Heart left ventricle (tissue), 13 donors: ENCODE measurements at regions not wholly inside any gene's neighbourhood (a gene's known extent, or its start where the extent isn't known, plus 50 kb on each side); places are given as distances from the start of the nearest gene placed in this dataset.

Experiments used
- POLR2A ChIP-seq, 2 donors: fragments of 450-650 bp; IDR thresholded peaks; one replicate each; pipeline ENCODE4 v1.6.1; 2017; ENCODE audit warnings: antibody characterized with exemption in 2 of 2, mild to moderate bottlenecking in 2 of 2, moderate library complexity in 2 of 2
- TF ChIP-seq, protein P1 (sequence below), 12 donors: fragments of 200-600 bp; sonication (generic) in 4 of 12; IDR thresholded peaks; one replicate each; pipeline versions ENCODE4 v1.5.0 to v1.8.0; 2018 to 2022; ENCODE audit warnings: antibody characterized with exemption in 12 of 12, mild to moderate bottlenecking in 5 of 12
- donor health status: ischemic (EF 13 %, LVEDD 7.1; RV severe dilation, severe dysfunction).
- donor health status: DM: no; HTN: yes; CAD: no.
- donor health status: DM: no; HTN: no; CAD: no.
- donor health status: ischemic (EF 25% LVEDD 6.9; RV normal size, moderate dysfunction).
- donor health status: ischemic (EF 25% LVEDD 5.7; RV mildly dilated, moderate dysfunction).
- donor health status: ischemic (EF 35%, LVEDD 5.7; RV mildly dilated, moderate dysfunction).
- donor health status: nonischemic (EF 11% LVEDD 7.7; RV severe dilation, severe dysfunction).
- donor health status: DM: yes; HTN: yes; CAD: no.
- donor health status: PGD.
- donor health status: ischemic (EF 29% LVEDD 5.4; RV normal size, mild dysfunction).
- donor health status: nonischemic (EF 23%, LVEDD 6.1; RV moderate dilation, normal function).

DNA sequence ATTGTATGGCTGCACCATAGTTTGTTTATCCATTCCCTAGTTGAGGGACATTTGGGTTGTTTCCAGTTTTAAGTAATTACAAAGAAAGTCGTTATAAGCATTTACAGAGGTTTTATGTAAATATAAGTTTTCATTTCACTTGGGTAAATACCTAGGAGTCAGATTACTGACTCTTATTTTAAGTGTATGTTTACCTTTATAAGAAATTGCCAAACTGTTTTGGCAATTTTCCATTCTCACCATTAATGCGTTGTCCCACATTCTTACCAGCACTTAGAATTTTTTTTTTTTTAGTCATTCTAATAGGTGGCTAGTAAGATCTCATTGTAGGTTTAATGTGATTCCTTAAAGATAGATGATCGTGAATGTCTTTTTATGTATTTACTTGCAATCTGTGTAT lies 121.5 kb upstream of the NR3C2 start:
- TF ChIP-seq, protein P1, sequence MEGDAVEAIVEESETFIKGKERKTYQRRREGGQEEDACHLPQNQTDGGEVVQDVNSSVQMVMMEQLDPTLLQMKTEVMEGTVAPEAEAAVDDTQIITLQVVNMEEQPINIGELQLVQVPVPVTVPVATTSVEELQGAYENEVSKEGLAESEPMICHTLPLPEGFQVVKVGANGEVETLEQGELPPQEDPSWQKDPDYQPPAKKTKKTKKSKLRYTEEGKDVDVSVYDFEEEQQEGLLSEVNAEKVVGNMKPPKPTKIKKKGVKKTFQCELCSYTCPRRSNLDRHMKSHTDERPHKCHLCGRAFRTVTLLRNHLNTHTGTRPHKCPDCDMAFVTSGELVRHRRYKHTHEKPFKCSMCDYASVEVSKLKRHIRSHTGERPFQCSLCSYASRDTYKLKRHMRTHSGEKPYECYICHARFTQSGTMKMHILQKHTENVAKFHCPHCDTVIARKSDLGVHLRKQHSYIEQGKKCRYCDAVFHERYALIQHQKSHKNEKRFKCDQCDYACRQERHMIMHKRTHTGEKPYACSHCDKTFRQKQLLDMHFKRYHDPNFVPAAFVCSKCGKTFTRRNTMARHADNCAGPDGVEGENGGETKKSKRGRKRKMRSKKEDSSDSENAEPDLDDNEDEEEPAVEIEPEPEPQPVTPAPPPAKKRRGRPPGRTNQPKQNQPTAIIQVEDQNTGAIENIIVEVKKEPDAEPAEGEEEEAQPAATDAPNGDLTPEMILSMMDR (IDR thresholded peaks at IDR 0.05): no peak
- TF ChIP-seq POLR2A (IDR thresholded peaks at IDR 0.05): no peak
